Effector memory CD8-positive, alpha-beta T cell (primary cell): ENCODE measurements at regions not wholly inside any gene's neighbourhood (a gene's known extent, or its start where the extent isn't known, plus 50 kb on each side); places are given as distances from the start of the nearest gene placed in this dataset.
"Not testable (repeated sequence)": the region's sequence is repeated elsewhere in the genome, so short reads cannot be mapped to it uniquely, and the experiment has no call there.

Source experiments
- ATAC-seq: fragments of 150-1000 bp; cut with Tn5 transposase; replicated peaks from 2 replicates; pipeline ENCODE4 v1.10.0; 2021; ENCODE audit warnings: mild to moderate bottlenecking, moderate library complexity
- DNase-seq, 3 experiments: peaks; one replicate each; pipeline ENCODE4 v3.0.0; 2021
- H3K27ac Mint-ChIP-seq, 2 donors: one replicate each; pipeline ENCODE4 v1.8.0; 2022; ENCODE audit warnings: mild to moderate bottlenecking in 2 of 2, mixed read lengths in 2 of 2, moderate library complexity in 2 of 2
- H3K27me3 Mint-ChIP-seq, 2 donors: one replicate each; pipeline ENCODE4 v1.8.0; 2022; ENCODE audit warnings: mixed read lengths in 2 of 2
- H3K36me3 Mint-ChIP-seq: one replicate; pipeline ENCODE4 v1.8.0; 2022; ENCODE audit warnings: mild to moderate bottlenecking, moderate library complexity, mixed read lengths; ENCODE audit not compliant: insufficient read depth
- H3K4me1 Mint-ChIP-seq, 2 donors: one replicate each; pipeline ENCODE4 v1.8.0; 2022; ENCODE audit warnings: low read depth in 2 of 2, mixed read lengths in 2 of 2
- H3K4me3 Mint-ChIP-seq, 2 donors: one replicate each; pipeline ENCODE4 v1.8.0; 2022; ENCODE audit warnings: mild to moderate bottlenecking in 2 of 2, mixed read lengths in 2 of 2, moderate library complexity in 2 of 2
- H3K9me3 Mint-ChIP-seq, 2 donors: one replicate each; pipeline ENCODE4 v1.8.0; 2022; ENCODE audit warnings: mixed read lengths in 2 of 2

DNA sequence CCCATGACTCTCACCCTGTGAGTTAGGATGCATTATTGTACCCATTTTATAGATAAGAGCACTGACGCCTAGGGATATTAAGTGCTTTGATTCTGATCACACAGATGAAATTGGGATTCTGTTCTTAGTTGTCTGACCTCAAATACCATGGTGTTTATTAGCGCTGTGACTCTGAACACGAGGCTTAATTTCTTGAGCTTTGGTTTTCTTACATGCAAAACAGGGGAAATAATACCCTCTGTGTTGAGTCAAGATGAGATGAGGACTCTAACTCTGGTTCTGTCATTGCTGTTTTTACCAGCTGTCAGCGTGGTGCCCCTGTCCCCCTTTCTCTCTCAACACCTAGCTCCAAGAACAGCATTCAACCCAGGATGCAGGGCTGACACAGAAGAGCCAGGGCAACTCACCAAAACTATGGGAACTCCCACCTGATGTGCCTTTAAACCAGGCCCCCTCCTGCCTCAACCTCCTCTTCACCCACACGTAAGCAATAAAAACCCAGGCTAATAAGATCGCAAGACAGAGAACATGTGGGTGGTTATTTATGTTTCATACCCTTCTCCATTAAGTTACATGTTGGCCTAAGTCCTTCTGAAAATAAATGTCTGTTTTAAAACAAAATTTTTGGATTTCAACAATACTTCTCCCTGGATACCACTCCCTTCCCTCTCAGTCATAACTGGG is 100.1 kb upstream of the SPATA12 start:
- no peak for ATAC-seq
- Mint-ChIP-seq H3K36me3 (no peaks in the 10 kb centered on the region), H3K27ac (no peak overlapping the region), H3K9me3 (no peaks in the 10 kb centered on the region), H3K4me3 (no peak overlapping the region), H3K4me1 (peaks cover 0 to 2% of the 10 kb centered on the region in 2 donors), H3K27me3 (no peaks in the 10 kb centered on the region)
- no peak for DNase-seq

DNA sequence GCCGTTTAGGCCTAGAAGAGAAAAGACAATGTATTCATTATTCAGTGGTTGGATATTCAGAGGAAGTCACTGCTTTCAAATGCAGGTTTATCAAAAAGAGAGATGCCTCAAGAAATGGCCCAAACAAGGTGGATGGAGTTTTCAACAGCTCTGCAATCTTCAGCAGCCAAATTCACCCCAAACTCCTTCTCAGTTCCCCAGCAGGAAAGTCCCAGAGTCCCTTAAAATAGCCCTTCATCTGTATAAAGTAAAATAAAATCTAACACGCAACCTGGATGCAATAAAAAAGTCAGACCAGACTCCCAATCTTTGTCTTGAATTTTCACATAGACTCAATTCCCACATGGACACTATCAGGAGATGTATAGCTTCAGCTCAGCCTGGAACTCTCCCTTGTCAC is 101.6 kb upstream of the SPATA12 start:
- Mint-ChIP-seq H3K4me3 (no peak overlapping the region), H3K27me3 (no peaks in the 10 kb centered on the region), H3K4me1 (peaks cover 0 to 2% of the 10 kb centered on the region in 2 donors), H3K9me3 (no peaks in the 10 kb centered on the region), H3K36me3 (no peaks in the 10 kb centered on the region), H3K27ac (no peak overlapping the region)
- DNase-seq (no peak), ATAC-seq (no peak)

DNA sequence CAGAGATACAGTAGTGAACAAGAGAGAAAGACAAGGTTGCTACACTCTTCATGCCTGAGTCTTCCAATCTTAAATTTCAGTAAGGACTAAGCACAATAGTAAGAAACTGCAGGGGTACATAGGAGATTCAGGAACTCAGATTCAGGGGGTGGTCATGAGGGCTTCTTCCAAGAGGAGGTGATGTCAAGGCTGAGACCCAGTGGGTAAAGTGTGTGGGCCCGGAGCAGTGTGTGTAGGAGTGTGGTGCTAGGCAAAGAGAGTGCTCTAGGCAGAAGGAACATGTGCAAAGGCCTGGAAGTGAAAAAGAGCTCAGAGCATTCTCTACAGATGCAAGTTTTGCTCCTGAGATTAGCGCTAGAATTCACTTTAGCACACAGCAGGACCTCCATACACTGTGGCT is 102.9 kb upstream of the SPATA12 start:
- Mint-ChIP-seq H3K27ac (no peak overlapping the region), H3K4me1 (peaks cover 0 to 2% of the 10 kb centered on the region in 2 donors), H3K4me3 (no peak overlapping the region), H3K36me3 (no peaks in the 10 kb centered on the region), H3K27me3 (no peaks in the 10 kb centered on the region), H3K9me3 (no peaks in the 10 kb centered on the region)
- no peak for ATAC-seq
- no peak for DNase-seq

DNA sequence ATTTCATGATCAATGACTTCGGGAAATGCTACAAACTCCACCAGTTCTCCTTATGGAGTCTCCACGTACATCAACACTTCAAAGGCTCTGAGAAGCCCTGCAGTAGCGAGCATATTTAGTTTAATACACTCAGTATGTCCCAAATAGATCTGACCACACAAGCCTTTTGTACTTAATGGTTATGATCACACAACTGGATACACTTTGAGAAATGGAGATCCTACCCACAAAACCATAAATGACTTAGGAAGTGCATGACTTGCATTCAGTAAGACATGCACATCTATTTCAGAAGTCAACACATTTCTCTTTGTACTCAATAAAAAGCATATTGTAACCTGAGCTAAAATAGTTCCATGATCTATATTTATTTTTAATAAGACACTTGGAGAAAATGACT is 103.6 kb upstream of the SPATA12 start:
- Mint-ChIP-seq H3K4me3 (no peak overlapping the region), H3K27me3 (no peaks in the 10 kb centered on the region), H3K9me3 (no peaks in the 10 kb centered on the region), H3K36me3 (no peaks in the 10 kb centered on the region), H3K4me1 (peaks cover 0 to 2% of the 10 kb centered on the region in 2 donors), H3K27ac (no peak overlapping the region)
- ATAC-seq (no peak), DNase-seq (no peak)

DNA sequence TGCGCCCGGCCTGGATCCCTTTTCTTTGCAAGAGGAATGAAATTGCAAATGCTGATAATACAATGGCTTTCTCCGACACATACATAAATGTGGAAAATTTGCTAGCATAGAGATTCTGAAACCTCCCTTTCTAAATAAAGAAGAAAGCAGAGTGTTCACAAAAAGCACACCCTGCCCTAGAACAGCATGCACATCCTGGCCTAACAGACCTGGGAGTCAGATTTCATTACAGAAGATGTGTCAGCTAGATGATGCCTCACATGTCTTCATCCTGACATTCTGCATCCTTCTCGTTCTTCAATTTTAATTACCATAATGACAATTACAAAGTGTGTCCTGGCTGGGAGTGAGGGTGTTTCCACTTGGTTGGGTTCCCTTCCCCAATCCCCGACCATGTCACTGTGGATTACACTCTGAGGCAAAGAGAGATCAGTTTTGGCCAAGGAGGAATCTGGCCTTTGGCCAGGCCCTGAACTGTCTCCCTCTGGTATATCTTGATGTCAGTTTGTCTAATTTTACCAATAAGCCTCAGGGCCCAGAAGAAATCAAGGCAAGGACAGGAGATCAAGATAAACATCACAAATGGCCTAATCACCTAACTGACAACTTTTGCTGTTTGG is 104.9 kb upstream of the SPATA12 start:
- H3K27me3 Mint-ChIP-seq = no peaks in the 10 kb centered on the region
- ATAC-seq (no peak), DNase-seq (no peak)
- H3K4me3 Mint-ChIP-seq = no peak overlapping the region
- no peaks in the 10 kb centered on the region for H3K9me3 Mint-ChIP-seq
- H3K27ac Mint-ChIP-seq = no peak overlapping the region
- H3K4me1 Mint-ChIP-seq = peaks cover 0 to 2% of the 10 kb centered on the region in 2 donors
- no peaks in the 10 kb centered on the region for H3K36me3 Mint-ChIP-seq

DNA sequence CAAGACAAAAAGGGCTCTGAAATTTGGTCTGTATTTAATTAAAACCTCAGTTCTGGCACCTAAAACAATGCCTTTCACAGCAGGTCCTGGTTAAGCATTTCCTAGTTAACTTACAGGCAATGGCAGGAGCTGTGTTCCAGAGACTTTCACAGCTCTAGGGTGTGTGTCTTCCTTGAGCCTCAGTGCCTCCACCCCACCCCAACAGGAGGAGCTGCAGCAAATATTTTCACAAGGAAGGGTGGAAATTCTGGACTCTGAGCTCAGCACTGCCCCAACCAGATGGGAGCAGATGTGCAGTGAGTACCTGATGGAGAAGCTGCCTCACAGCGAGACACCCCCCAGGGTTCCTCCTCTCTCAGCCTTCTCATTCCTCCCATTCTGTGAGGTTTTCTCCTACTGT is 106.3 kb upstream of the SPATA12 start:
- no peak for ATAC-seq

DNA sequence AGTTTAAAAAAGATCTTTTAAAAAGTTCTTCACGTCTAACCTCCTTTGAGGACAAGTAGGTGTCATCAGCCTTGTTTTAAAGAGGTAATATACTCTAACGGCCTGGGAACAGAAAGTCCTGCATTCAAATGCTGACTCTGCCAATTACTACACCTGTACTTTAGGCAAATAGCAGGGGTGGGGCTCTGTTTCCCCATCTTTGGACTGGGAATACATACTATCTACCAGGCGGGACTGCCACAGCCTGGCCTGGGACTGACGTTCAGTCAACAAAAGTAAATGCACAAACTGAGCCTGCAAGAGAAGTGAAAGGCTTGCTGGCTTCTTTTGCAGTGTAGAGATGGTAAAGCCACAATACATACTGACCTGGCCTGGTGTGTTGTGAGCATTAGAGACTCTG is 107.6 kb upstream of the SPATA12 start:
- H3K4me1 Mint-ChIP-seq = no peaks in the 10 kb centered on the region
- H3K27ac Mint-ChIP-seq = no peak overlapping the region
- DNase-seq (no peak), ATAC-seq (no peak)
- H3K4me3 Mint-ChIP-seq = no peak overlapping the region
- H3K36me3 Mint-ChIP-seq = no peaks in the 10 kb centered on the region
- H3K9me3 Mint-ChIP-seq = no peaks in the 10 kb centered on the region
- H3K27me3 Mint-ChIP-seq = no peaks in the 10 kb centered on the region

More for the DNA sequence above, 106.3 kb upstream of the SPATA12 start:
- DNase-seq = no peak
- Mint-ChIP-seq H3K27me3 (no peaks in the 10 kb centered on the region), H3K4me3 (no peak overlapping the region), H3K4me1 (no peaks in the 10 kb centered on the region), H3K9me3 (no peaks in the 10 kb centered on the region), H3K27ac (no peak overlapping the region), H3K36me3 (no peaks in the 10 kb centered on the region)

DNA sequence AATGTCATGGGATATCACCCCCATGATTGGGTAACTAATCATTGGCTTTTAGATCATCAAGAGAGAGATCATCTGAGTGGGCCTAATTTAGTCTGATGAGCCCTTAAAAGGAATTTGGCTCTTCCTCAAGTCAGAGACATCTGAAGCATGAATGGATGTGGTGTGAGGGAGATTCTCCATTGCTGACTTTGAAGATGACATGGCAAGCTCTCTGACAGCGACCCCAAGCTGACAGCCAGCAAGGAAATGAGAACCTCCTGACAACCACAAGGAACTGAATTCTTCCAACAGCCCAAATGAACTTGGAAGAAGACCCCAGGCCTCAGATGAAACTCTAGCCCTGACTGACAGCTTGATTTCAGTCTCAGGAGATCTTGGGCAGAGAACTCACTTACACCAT is 108.4 kb upstream of the SPATA12 start:
- H3K36me3 Mint-ChIP-seq = no peaks in the 10 kb centered on the region
- H3K4me1 Mint-ChIP-seq = no peaks in the 10 kb centered on the region
- ATAC-seq (no peak), DNase-seq (no peak)
- H3K27ac Mint-ChIP-seq = no peak overlapping the region
- no peak overlapping the region for H3K4me3 Mint-ChIP-seq
- H3K27me3 Mint-ChIP-seq = no peaks in the 10 kb centered on the region
- no peaks in the 10 kb centered on the region for H3K9me3 Mint-ChIP-seq

DNA sequence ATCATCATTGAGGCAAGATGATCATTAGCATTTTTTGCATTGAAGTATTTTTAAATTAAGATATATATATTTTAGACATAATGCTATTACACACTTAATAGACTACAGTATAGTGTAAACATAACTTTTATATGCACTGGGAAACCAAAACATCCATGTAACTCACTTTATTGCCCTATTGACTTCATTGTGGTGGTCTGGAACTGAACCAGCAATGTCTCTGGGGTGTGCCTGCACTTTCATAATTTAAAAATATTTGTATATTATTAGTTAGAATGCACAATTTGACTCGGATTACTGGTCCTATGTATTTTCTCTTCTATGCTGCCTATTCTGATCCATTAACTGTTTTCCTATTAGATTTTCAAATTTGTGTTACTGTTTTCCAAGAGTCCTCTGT is 109.1 kb upstream of the SPATA12 start:
- Mint-ChIP-seq H3K4me1 (peaks cover 0 to under 1% of the 10 kb centered on the region in 2 donors), H3K36me3 (no peaks in the 10 kb centered on the region)

DNA sequence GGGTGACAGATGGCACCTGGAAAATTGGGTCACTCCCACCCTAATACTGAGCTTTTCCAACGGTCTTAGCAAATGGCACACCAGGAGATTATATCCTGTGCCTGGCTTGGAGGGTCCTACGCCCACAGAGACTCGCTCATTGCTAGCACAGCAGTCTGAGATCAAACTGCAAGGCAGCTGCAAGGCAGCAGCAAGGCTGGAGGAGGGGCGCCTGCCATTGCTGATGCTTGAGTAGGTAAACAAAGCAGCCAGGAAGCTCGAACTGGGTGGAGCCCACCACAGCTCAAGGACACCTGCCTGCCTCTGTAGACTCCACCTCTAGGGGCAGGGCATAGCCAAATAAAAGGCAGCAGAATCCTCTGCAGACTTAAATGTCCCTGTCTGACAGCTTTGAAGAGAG is 115.1 kb upstream of the SPATA12 start:
- H3K27me3 Mint-ChIP-seq, H3K27ac Mint-ChIP-seq: not testable (repeated sequence)
- peak overlapping the region in 1 of 2 donors; percentile 4 for H3K4me3 Mint-ChIP-seq

More for the DNA sequence above, 109.1 kb upstream of the SPATA12 start:
- H3K9me3 Mint-ChIP-seq = no peaks in the 10 kb centered on the region
- peaks cover 0 to 2% of the 10 kb centered on the region in 2 donors for H3K27me3 Mint-ChIP-seq
- DNase-seq (no peak), ATAC-seq (no peak)
- no peak overlapping the region for H3K27ac Mint-ChIP-seq
- no peak overlapping the region for H3K4me3 Mint-ChIP-seq

DNA sequence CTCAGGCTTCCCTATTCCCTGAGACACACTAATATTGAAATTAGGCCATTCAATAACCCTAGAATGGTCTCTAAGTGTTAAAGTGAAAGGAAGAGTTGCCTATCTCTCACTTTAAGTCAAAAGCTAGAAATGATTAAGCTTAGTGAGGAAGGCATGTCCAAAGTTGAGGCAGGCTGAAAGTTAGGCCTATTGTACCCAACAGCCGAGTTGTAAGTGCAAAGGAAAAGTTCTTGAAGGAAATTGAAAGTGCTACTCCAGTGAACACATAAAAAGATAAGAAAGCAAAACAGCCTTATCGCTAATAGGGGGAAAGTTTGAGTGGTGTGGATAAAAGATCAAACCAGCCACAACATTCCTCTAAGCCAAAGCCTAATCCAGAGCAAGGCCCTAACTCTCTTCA is 117.9 kb upstream of the SPATA12 start:
- peaks cover 8 to 18% of the 10 kb centered on the region in 2 donors for H3K4me1 Mint-ChIP-seq
- peak overlapping the region in 1 of 2 donors; percentile 91 for H3K27ac Mint-ChIP-seq
- H3K9me3 Mint-ChIP-seq = no peaks in the 10 kb centered on the region
- DNase-seq (no peak), ATAC-seq (no peak)
- peak overlapping the region; percentile 33 to 46 for H3K4me3 Mint-ChIP-seq
- peaks cover 0 to 6% of the 10 kb centered on the region in 2 donors for H3K27me3 Mint-ChIP-seq
- H3K36me3 Mint-ChIP-seq = no peaks in the 10 kb centered on the region

More for the DNA sequence above, 115.1 kb upstream of the SPATA12 start:
- not testable (repeated sequence) for DNase-seq, H3K36me3 Mint-ChIP-seq, H3K9me3 Mint-ChIP-seq, ATAC-seq
- H3K4me1 Mint-ChIP-seq = peaks cover 8 to 18% of the 10 kb centered on the region in 2 donors

DNA sequence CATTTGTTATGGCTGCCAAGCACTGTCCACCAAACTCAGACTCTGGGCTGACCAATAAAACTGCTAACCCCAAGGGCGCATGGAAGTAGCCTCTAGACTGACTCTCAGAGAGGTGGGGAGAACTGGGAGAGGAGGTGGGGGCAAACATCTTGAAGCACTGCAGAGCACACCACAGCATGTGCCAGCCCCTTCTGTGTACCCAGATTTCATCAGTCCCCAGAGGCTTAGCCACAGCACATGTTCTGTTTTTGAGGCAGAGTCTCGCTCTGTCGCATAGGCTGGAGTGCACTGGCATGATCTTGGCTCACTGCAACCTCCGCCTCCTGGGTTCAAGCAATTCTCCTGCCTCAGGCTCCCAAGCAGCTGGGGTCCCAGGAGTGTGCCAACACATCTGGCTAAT is 119.5 kb upstream of the SPATA12 start:
- ATAC-seq = no peak
- no peak for DNase-seq
- Mint-ChIP-seq H3K27ac (no peak overlapping the region), H3K4me1 (peaks cover 8 to 14% of the 10 kb centered on the region in 2 donors), H3K9me3 (no peaks in the 10 kb centered on the region), H3K4me3 (no peak overlapping the region), H3K27me3 (no peaks in the 10 kb centered on the region), H3K36me3 (no peaks in the 10 kb centered on the region)

DNA sequence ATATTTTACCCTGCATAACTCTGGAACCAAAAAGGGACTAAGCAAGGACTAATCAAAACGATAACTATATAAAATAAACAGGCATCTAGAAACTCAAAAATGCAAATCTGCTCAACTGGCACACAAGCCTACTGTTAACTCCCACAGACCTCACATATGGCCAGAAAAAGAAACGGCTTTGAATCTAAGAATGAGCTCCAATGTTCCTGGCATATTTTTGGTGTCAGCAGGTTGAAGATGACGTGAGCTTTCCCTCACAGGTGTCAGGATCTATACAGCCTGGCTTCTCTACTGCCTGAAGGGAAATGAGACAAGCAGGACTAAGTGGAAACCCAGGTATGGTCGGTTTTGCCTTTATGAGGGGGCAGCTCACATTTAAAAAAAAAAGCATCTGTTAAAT is 120.1 kb upstream of the SPATA12 start:
- no peaks in the 10 kb centered on the region for H3K36me3 Mint-ChIP-seq
- peak overlapping the region in 1 of 2 donors; percentile 42 for H3K27ac Mint-ChIP-seq
- peaks cover 8 to 14% of the 10 kb centered on the region in 2 donors for H3K4me1 Mint-ChIP-seq
- no peaks in the 10 kb centered on the region for H3K9me3 Mint-ChIP-seq
- DNase-seq = no peak
- no peak overlapping the region for H3K4me3 Mint-ChIP-seq
- ATAC-seq = no peak
- H3K27me3 Mint-ChIP-seq = no peaks in the 10 kb centered on the region

DNA sequence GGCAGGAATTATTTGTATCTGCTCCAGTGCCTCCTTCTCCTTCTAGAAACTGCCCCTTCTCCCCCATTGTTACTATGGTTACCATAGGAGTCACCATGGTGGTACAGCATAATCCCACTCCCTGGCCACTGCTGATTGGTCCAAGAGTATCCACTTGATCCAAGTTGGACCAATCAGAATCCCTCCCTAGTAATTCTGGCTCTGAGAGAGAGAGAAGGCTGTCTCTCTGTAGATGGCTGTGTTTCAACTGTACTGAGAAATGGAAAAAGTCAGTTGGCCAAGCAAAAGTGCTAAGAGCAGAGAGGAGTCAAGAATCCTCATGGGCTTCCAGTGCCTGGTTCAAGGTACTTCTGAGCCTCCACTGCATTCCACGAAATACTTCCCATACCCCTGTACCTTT is 120.6 kb upstream of the SPATA12 start:
- DNase-seq (no peak), ATAC-seq (no peak)
- Mint-ChIP-seq H3K4me1 (peaks cover 6 to 9% of the 10 kb centered on the region in 2 donors), H3K27ac (peak overlapping the region in 1 of 2 donors; percentile 42), H3K4me3 (no peak overlapping the region), H3K9me3 (no peaks in the 10 kb centered on the region), H3K36me3 (no peaks in the 10 kb centered on the region), H3K27me3 (no peaks in the 10 kb centered on the region)
